ENCODE measurements at regions not wholly inside any gene's neighbourhood (a gene's known extent, or its start where the extent isn't known, plus 50 kb on each side); places are given as distances from the start of the nearest gene placed in this dataset.

- no peaks in the 10 kb centered on the region for H3K36me3 ChIP-seq (ENCODE audit: control insufficient read depth, insufficient read depth, low read length)
- CTCF ChIA-PET, result no interaction called here
- H3K4me3 ChIP-seq (ENCODE audit: low read depth, low read length), result no peak overlapping the region
- DNase-seq (ENCODE audit: low read depth), result no peak
- H3K27me3 ChIP-seq (ENCODE audit: control insufficient read depth, insufficient read depth, low read length), result peaks cover 4% of the 10 kb centered on the region; the same call in 1 of the 2 replicates
- POLR2A ChIA-PET, result no interaction called here
- no peak for TF ChIP-seq CTCF (IDR thresholded peaks at IDR 0.05; ENCODE audit: insufficient read depth, low read depth, low read length)
Measured at GRCh38 chr5:74412066-74412465, 228.5 kb downstream of the ENC1 start.

GRCh38 chr5:74409712-74410111 lies 230.8 kb downstream of the ENC1 start:
- ChIA-PET POLR2A (no interaction called here), CTCF (no interaction called here)
- H3K4me3 ChIP-seq (ENCODE audit: low read depth, low read length), result no peak overlapping the region
- TF ChIP-seq CTCF (IDR thresholded peaks at IDR 0.05; ENCODE audit: insufficient read depth, low read depth, low read length), result no peak
- DNase-seq (ENCODE audit: low read depth), result no peak
- no peaks in the 10 kb centered on the region for H3K36me3 ChIP-seq (ENCODE audit: control insufficient read depth, insufficient read depth, low read length)
- peaks cover 6% of the 10 kb centered on the region for H3K27me3 ChIP-seq (ENCODE audit: control insufficient read depth, insufficient read depth, low read length)

- Histone ChIP-seq H3K36me3 (ENCODE audit: control insufficient read depth, insufficient read depth, low read length) (no peaks in the 10 kb centered on the region), H3K27me3 (ENCODE audit: control insufficient read depth, insufficient read depth, low read length) (peaks cover 6% of the 10 kb centered on the region), H3K4me3 (ENCODE audit: low read depth, low read length) (no peak overlapping the region)
- no peak for DNase-seq (ENCODE audit: low read depth)
- ChIA-PET POLR2A (no interaction called here), CTCF (no interaction called here)
- TF ChIP-seq CTCF (IDR thresholded peaks at IDR 0.05; ENCODE audit: insufficient read depth, low read depth, low read length), result no peak
Measured at GRCh38 chr5:74409166-74409706, 231.3 kb downstream of the ENC1 start.

- H3K27me3 ChIP-seq (ENCODE audit: control insufficient read depth, insufficient read depth, low read length), result peaks cover 6% of the 10 kb centered on the region
- POLR2A ChIA-PET, result no interaction called here
- no peak for TF ChIP-seq CTCF (IDR thresholded peaks at IDR 0.05; ENCODE audit: insufficient read depth, low read depth, low read length)
- CTCF ChIA-PET, result no interaction called here
- H3K4me3 ChIP-seq (ENCODE audit: low read depth, low read length), result no peak overlapping the region
- no peak for DNase-seq (ENCODE audit: low read depth)
- H3K36me3 ChIP-seq (ENCODE audit: control insufficient read depth, insufficient read depth, low read length), result no peaks in the 10 kb centered on the region
Measured at GRCh38 chr5:74408150-74409043, 232.1 kb downstream of the ENC1 start.

- Histone ChIP-seq H3K27me3 (ENCODE audit: control insufficient read depth, insufficient read depth, low read length) (peaks cover 7% of the 10 kb centered on the region), H3K36me3 (ENCODE audit: control insufficient read depth, insufficient read depth, low read length) (no peaks in the 10 kb centered on the region), H3K4me3 (ENCODE audit: low read depth, low read length) (no peak overlapping the region)
- DNase-seq (ENCODE audit: low read depth), result no peak
- TF ChIP-seq CTCF (IDR thresholded peaks at IDR 0.05; ENCODE audit: insufficient read depth, low read depth, low read length), result no peak
- ChIA-PET CTCF (interaction anchor here (0.6 kb wide), 2 partner anchors 11 to 186 kb away, joined by 3 read pairs; no protein-coding TSS in a partner anchor), POLR2A (no interaction called here)
Measured at GRCh38 chr5:74407701-74408100, 232.8 kb downstream of the ENC1 start.

Measured in BJ (cell line).